IMR-90 (cell line): ENCODE measurements at regions not wholly inside any gene's neighbourhood (a gene's known extent, or its start where the extent isn't known, plus 50 kb on each side); places are given as distances from the start of the nearest gene placed in this dataset.

Experiments used
- ATAC-seq: fragments of 200-7000 bp; cut with Tn5 transposase; 2 replicates; pipeline ENCODE4 v1.9.1; 2020; ENCODE audit warnings: low read depth, mild to moderate bottlenecking, moderate library complexity
- BruUV-seq: library from RNA; stranded (reverse); fragments of 400-500 nt; replicated peaks from 2 replicates; lab custom pipeline; 2021; lab: Mats Ljungman, UMichigan
- CTCF ChIA-PET: fragments of 300-600 bp; formaldehyde crosslinking; extraction: SDS; loops from one replicate; lab custom pipeline; 2021; ENCODE audit warnings: antibody characterized with exemption; lab: Yijun Ruan, JAX
- POLR2A ChIA-PET: fragments of 300-600 bp; sonication (Branson Sonifier 250); formaldehyde crosslinking; loops from one replicate; lab custom pipeline; 2022; ENCODE audit warnings: antibody characterized with exemption; ENCODE audit not compliant: unreplicated experiment; lab: Charles Lee
- DNase-seq: peaks from one replicate; pipeline ENCODE4 v3.0.0; 2013
- H2AFZ ChIP-seq: replicated peaks from 2 replicates; pipeline ENCODE3; 2013; ENCODE audit warnings: low read length, mild to moderate bottlenecking; ENCODE audit not compliant: poor library complexity
- H2AK5ac ChIP-seq: 2 replicates; pipeline ENCODE4 v1.6.1; 2013; ENCODE audit warnings: low read depth, low read length, inconsistent platforms
- H2AK9ac ChIP-seq: replicated peaks from 2 replicates; pipeline ENCODE3; 2013; ENCODE audit warnings: mild to moderate bottlenecking, low read depth, low read length, moderate library complexity; ENCODE audit not compliant: poor library complexity
- H2BK120ac ChIP-seq: 2 replicates; pipeline ENCODE4 v1.6.1; 2013; ENCODE audit warnings: low read depth, low read length, inconsistent platforms
- H2BK15ac ChIP-seq: 3 replicates; pipeline ENCODE4 v1.6.1; 2013; ENCODE audit warnings: low read depth, low read length, inconsistent platforms
- H2BK20ac ChIP-seq: 2 replicates; pipeline ENCODE4 v1.6.1; 2013; ENCODE audit warnings: low read depth, mild to moderate bottlenecking, inconsistent platforms, low read length, moderate library complexity
- H2BK5ac ChIP-seq: 2 replicates; pipeline ENCODE4 v1.6.1; 2013; ENCODE audit warnings: mild to moderate bottlenecking, low read depth, low read length, inconsistent platforms; ENCODE audit not compliant: poor library complexity, severe bottlenecking
- H3K14ac ChIP-seq: replicated peaks from 2 replicates; pipeline ENCODE4 v1.6.1; 2013; ENCODE audit warnings: low read depth, low read length, inconsistent platforms
- H3K18ac ChIP-seq: 2 replicates; pipeline ENCODE4 v1.6.1; 2013; ENCODE audit warnings: low read depth, low read length, control low read depth
- H3K23ac ChIP-seq: 2 replicates; pipeline ENCODE4 v1.6.1; 2013; ENCODE audit warnings: low read depth, low read length, inconsistent platforms
- H3K27ac ChIP-seq: 2 replicates; pipeline ENCODE4 v1.5.1; 2013; ENCODE audit warnings: mild to moderate bottlenecking, control low read depth, low read length; ENCODE audit not compliant: insufficient read depth
- H3K27me3 ChIP-seq: 2 replicates; pipeline ENCODE4 v1.6.1; 2013; ENCODE audit warnings: low read length; ENCODE audit not compliant: control insufficient read depth, insufficient read depth
- H3K36me3 ChIP-seq: 2 replicates; pipeline ENCODE4 v1.6.1; 2013; ENCODE audit warnings: low read length, mixed read lengths; ENCODE audit not compliant: control insufficient read depth, insufficient read depth
- H3K4ac ChIP-seq: 2 replicates; pipeline ENCODE4 v1.6.1; 2013; ENCODE audit warnings: low read depth, low read length, inconsistent platforms
- H3K4me1 ChIP-seq: 2 replicates; pipeline ENCODE4 v1.6.1; 2013; ENCODE audit warnings: low read length, mixed read lengths; ENCODE audit not compliant: control insufficient read depth, insufficient read depth
- H3K4me2 ChIP-seq: 2 replicates; pipeline ENCODE4 v1.6.1; 2013; ENCODE audit warnings: low read depth, mild to moderate bottlenecking, control low read depth, low read length, moderate library complexity
- H3K4me3 ChIP-seq: 2 replicates; pipeline ENCODE4 v1.5.1; 2013; ENCODE audit warnings: low read depth, mild to moderate bottlenecking, control low read depth, low read length, moderate library complexity; ENCODE audit not compliant: insufficient read depth
- H3K56ac ChIP-seq: 2 replicates; pipeline ENCODE4 v1.6.1; 2013; ENCODE audit warnings: low read length, inconsistent platforms; ENCODE audit not compliant: insufficient read depth; ENCODE audit errors: extremely low read depth
- H3K79me1 ChIP-seq, 2 experiments: 2 replicates each; pipeline ENCODE4 v1.6.1; 2013; ENCODE audit warnings: low read length in 2 of 2, inconsistent platforms in 1 of 2, low read depth in 1 of 2
- H3K9ac ChIP-seq: 2 replicates; pipeline ENCODE4 v1.6.1; 2013; ENCODE audit warnings: low read depth, low read length, control low read depth
- H3K9me1 ChIP-seq: 2 replicates; pipeline ENCODE4 v1.6.1; 2013; ENCODE audit warnings: low read length, inconsistent platforms; ENCODE audit not compliant: insufficient read depth
- H3K9me3 ChIP-seq: 2 replicates; pipeline ENCODE4 v1.6.1; 2013; ENCODE audit warnings: low read length; ENCODE audit not compliant: control insufficient read depth, insufficient read depth
- H4K20me1 ChIP-seq: 2 replicates; pipeline ENCODE4 v1.6.1; 2013; ENCODE audit warnings: low read length, inconsistent platforms; ENCODE audit not compliant: insufficient read depth
- H4K5ac ChIP-seq: 2 replicates; pipeline ENCODE4 v1.6.1; 2013; ENCODE audit warnings: mild to moderate bottlenecking, low read depth, low read length, control low read depth
- H4K8ac ChIP-seq, 2 experiments: 2 replicates each; pipeline ENCODE4 v1.6.1; 2013; ENCODE audit warnings: low read depth in 2 of 2, low read length in 2 of 2, control low read depth in 1 of 2, inconsistent platforms in 1 of 2
- H4K91ac ChIP-seq: 2 replicates; pipeline ENCODE4 v1.6.1; 2013; ENCODE audit warnings: low read depth, low read length, inconsistent platforms; ENCODE audit not compliant: insufficient read depth
- BHLHE40 ChIP-seq: fragments of 150-350 bp; IDR thresholded peaks from 2 replicates; pipeline ENCODE4 v1.6.1; 2016; ENCODE audit warnings: mild to moderate bottlenecking, low read depth, low read length
- CEBPB ChIP-seq: IDR thresholded peaks from 2 replicates; pipeline ENCODE4 v1.6.1; 2012; ENCODE audit warnings: low read depth, low read length, improper control_type of control experiment
- CHD1 ChIP-seq: IDR thresholded peaks from 2 replicates; pipeline ENCODE4 v1.6.1; 2012; ENCODE audit warnings: low read depth, low read length, improper control_type of control experiment
- ELK1 ChIP-seq: fragments of 150-350 bp; IDR thresholded peaks from 2 replicates; pipeline ENCODE4 v1.6.1; 2016; ENCODE audit warnings: low read depth, mild to moderate bottlenecking, low read length, moderate library complexity, borderline replicate concordance
- FOS ChIP-seq: fragments of 150-350 bp; IDR thresholded peaks from 2 replicates; pipeline ENCODE4 v1.6.1; 2016; ENCODE audit warnings: low read depth, low read length
- MAFK ChIP-seq: IDR thresholded peaks from 2 replicates; pipeline ENCODE4 v1.6.1; 2012; ENCODE audit warnings: low read depth, low read length, improper control_type of control experiment
- MAZ ChIP-seq: IDR thresholded peaks from 2 replicates; pipeline ENCODE4 v1.6.1; 2012; ENCODE audit warnings: low read depth, mild to moderate bottlenecking, low read length, improper control_type of control experiment, moderate library complexity, borderline replicate concordance
- MXI1 ChIP-seq: IDR thresholded peaks from 2 replicates; pipeline ENCODE4 v1.6.1; 2012; ENCODE audit warnings: low read depth, mild to moderate bottlenecking, low read length, moderate library complexity, borderline replicate concordance
- NFE2L2 ChIP-seq: fragments of 150-350 bp; IDR thresholded peaks from 2 replicates; pipeline ENCODE4 v1.6.1; 2016; ENCODE audit warnings: low read depth, mild to moderate bottlenecking, low read length
- RCOR1 ChIP-seq: IDR thresholded peaks from 2 replicates; pipeline ENCODE4 v1.6.1; 2012; ENCODE audit warnings: mild to moderate bottlenecking, low read length, improper control_type of control experiment; ENCODE audit not compliant: insufficient replicate concordance
- RFX5 ChIP-seq: IDR thresholded peaks from 2 replicates; pipeline ENCODE4 v1.8.0; 2012; ENCODE audit warnings: low read depth, mild to moderate bottlenecking, low read length, moderate library complexity
- SMC3 ChIP-seq: fragments of 150-350 bp; IDR thresholded peaks from 2 replicates; pipeline ENCODE4 v1.6.1; 2016; ENCODE audit warnings: low read depth, mild to moderate bottlenecking, antibody characterized with exemption, low read length, moderate library complexity
- USF2 ChIP-seq: fragments of 150-350 bp; IDR thresholded peaks from 2 replicates; pipeline ENCODE4 v1.6.1; 2017; ENCODE audit warnings: mild to moderate bottlenecking, antibody characterized with exemption, low read length, low read depth
- WGBS, 2 experiments: methylation state at CpG; one replicate each; pipeline versions ENCODE4 v1.1.5 to v1.1.7; 2013; ENCODE audit warnings: missing lambda C conversion rate in 2 of 2; ENCODE audit not compliant: insufficient read length in 1 of 2; ENCODE audit errors: extremely low coverage in 2 of 2; 5-methylcytosine and 5-hydroxymethylcytosine counted together
- dilution Hi-C: fragments of 300-500 bp; cut with HindIII; formaldehyde crosslinking; loops from one replicate; pipeline ENCODE4 v1.14.3; 2018; ENCODE audit warnings: low sequenced_read_pairs; ENCODE audit not compliant: unreplicated experiment
- in situ Hi-C: fragments of 300-500 bp; cut with MboI; formaldehyde crosslinking; loops from 3 replicates; pipeline ENCODE4 v1.14.3; 2019; ENCODE audit warnings: low sequenced_read_pairs, inconsistent platforms, mixed read lengths
- intact Hi-C: fragments of 100-400 bp; cut with micrococcal nuclease; formaldehyde crosslinking; loops from 2 replicates; pipeline ENCODE4 v1.10.0; 2022

- ChIA-PET CTCF (no interaction called here), POLR2A (no interaction called here)
- Histone ChIP-seq H2BK15ac (no peak overlapping the region), H3K18ac (no peak overlapping the region), H3K36me3 (no peaks in the 10 kb centered on the region), H3K4me3 (no peak overlapping the region), H2BK20ac (no peak overlapping the region), H3K4me1 (no peaks in the 10 kb centered on the region), H3K27me3 (no peaks in the 10 kb centered on the region), H4K20me1 (no peaks in the 10 kb centered on the region), H4K5ac (no peak overlapping the region), H3K9me3 (peaks cover 7% of the 10 kb centered on the region; the same call in 1 of the 2 replicates), H3K4ac (no peak overlapping the region), H3K79me1 (no peaks in the 10 kb centered on the region), H3K23ac (no peak overlapping the region), H3K56ac (no peak overlapping the region), H2AK5ac (no peak overlapping the region), H3K9me1 (no peaks in the 10 kb centered on the region), H4K8ac (no peak overlapping the region), H2AFZ (no peak overlapping the region), H3K27ac (no peak overlapping the region), H3K4me2 (no peak overlapping the region), H3K14ac (no peak overlapping the region), H2AK9ac (no peak overlapping the region), H3K9ac (no peak overlapping the region), H2BK120ac (no peak overlapping the region), H4K91ac (no peak overlapping the region), H2BK5ac (no peak overlapping the region)
- intact Hi-C loops (no loop called here), dilution Hi-C loops (no loop called here), in situ Hi-C loops (no loop called here)
- no peak for DNase-seq
- TF ChIP-seq FOS (no peak), MXI1 (no peak), NFE2L2 (no peak), CEBPB (no peak), USF2 (no peak), RCOR1 (no peak), RFX5 (no peak), ELK1 (no peak), CHD1 (no peak), BHLHE40 (no peak), MAFK (no peak), SMC3 (no peak), MAZ (no peak)
- ATAC-seq = no peak
- BruUV-seq = no TSS peak
- WGBS, 2 experiments = no CpG with 5 or more reads among the region's 1 CpG
These were observed 197.8 kb downstream of the ZNF648 start for GRCh38 chr1:181863736-181864135.
